ENCODE measurements at regions not wholly inside any gene's neighbourhood (a gene's known extent, or its start where the extent isn't known, plus 50 kb on each side); places are given as distances from the start of the nearest gene placed in this dataset.
"Not testable (repeated sequence)": the region's sequence is repeated elsewhere in the genome, so short reads cannot be mapped to it uniquely, and the experiment has no call there.

DNA sequence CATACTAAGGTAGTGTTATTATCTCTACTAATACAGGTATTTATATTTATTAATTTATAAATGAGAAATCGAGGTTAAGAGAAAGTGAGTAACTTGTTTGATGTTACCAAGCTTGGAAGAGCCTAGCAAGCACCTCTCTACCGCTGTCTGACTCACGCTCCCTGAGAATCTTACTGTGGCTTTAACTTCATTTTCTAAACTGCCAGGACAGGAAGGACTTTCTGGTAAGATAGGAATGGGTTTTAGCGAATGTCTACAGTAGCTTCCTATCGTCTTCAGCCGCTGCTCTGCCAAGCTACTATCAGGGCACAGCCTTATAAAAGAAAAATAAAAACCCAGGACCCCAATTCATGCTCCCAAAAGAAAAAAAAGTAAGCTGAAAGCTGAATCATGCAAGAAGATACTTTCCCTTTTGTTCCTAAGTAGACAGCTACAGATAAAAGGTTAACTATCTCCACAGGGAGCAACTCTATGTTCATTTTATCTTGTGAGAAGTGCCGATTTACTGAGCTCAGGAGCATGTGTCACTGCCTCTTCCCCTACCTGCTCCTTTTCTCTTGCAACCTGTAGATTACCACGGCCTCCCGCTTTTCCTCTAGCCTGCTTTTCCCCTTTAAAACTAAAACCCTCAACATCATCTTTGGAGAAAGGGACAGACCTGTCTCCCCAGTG, 60.2 kb downstream of the THNSL1 start:
- no peak for DNase-seq (ENCODE audit: low read depth in 4 of 4, low spot score in 2 of 4)

DNA sequence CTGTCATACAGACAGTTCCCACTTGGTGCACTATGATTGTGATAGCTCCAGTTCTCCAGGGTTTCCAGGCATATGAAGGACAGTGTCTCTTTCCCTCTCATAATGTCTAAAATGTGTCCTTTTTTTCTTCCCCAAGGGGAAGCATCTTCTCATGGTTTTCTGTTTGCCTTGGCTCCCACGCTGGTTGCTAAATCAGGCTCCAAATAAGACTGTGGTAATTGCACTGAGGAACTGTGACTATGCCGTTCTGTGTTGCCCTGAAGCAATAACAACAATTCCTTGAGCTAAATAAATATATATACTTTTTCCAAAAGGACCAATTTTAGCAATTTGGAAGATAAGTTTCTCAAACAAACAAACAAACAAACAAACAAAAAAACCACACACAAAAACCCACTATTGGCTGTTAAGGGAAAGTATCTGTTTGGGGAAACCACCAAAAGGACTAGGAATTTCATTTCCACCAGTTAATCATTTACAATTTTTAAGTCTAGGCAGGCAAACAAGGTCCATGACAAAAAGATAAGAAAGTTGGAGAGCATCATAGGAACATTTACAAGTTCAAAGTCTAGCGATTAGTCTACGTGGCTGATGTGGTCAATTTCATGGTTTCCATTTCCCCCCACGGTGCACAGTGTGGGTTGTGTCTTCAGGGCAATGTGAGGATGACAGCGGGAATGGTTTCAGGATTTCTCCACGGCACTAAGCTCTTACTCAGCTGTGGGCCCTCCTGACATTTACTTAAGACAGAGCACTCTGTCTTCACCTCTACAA, 62.4 kb downstream of the THNSL1 start:
- DNase-seq (ENCODE audit: low read depth in 4 of 4, low spot score in 2 of 4): no peak

DNA sequence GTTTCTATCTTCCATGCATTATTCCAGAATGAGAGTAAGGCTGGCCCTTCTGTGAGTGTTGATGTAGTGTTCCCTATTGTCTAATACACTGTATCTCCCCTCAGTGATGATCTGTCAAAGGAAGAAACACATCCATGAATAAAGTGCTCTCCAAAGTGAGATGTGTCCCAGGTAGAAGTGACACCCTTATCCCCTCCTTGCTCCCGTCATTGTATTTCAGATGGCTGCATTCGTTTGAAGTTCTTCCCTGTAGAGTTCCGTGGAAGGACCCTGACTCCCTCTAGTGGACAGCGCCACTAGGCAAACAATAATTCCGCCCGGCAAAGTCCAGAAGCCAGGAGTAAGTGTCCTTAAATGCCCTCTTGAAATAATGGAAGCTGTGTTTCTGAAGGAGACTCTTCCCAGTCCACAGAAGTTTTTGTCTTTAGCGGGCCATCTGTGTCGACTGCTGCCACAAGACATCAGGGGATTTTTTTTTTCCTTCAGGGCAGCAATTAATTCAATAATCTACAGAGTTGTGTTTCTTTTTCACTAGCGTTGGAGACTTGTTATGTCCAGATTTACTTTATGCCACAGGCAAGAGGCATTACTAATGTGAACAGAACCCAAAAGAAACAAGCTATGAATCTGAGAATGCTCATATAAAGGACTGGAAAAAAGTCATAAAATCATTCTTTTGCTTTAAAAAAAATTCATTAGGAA, 64.6 kb downstream of the THNSL1 start:
- peak; percentile 67 to 84 (median 72) for DNase-seq (ENCODE audit: low read depth in 4 of 4, low spot score in 2 of 4)

DNA sequence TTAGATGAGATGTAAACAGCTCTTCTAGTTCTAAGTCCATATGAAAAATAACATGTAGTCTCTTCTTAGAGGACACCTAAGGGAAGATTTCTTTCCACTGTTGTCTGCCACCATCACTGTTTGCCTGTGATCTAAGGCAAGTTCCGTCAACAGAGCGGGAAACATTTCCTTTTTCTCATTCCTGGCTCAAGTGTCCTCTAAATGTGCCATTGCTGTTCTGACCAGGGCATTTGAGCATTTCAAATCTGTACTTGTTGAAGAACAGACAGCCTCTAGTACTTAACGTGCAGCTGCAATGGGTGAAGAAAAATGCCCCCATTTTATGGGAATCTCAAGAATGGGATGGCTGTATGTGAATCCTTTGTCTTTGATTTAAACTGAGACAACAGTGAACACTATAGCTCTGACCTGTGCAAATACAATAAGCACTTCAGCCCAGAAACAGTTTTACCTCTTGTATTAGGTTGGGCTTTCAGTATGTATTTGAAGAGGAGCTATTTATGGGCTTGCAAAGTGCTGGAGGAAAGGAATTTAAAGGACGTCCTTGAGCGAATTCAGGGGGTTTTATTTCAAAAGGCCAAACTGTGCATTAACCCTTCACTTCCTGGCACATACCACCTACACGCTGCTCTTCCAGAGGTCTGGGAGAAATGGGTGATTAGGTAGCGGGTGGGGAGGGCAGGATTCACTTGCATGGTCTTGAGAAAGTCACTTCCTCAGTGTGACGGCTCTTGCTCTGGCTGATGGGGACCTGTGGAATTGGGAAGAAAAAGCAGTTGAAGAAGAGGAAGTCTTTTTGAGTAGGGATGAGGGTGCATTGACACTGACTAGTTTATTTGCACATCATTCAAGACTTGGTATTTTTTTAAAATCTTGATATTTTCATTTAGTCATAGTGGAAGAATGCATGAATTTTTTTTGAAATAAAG, 66.1 kb downstream of the THNSL1 start:
- DNase-seq (ENCODE audit: low read depth in 4 of 4, low spot score in 2 of 4): no peak

DNA sequence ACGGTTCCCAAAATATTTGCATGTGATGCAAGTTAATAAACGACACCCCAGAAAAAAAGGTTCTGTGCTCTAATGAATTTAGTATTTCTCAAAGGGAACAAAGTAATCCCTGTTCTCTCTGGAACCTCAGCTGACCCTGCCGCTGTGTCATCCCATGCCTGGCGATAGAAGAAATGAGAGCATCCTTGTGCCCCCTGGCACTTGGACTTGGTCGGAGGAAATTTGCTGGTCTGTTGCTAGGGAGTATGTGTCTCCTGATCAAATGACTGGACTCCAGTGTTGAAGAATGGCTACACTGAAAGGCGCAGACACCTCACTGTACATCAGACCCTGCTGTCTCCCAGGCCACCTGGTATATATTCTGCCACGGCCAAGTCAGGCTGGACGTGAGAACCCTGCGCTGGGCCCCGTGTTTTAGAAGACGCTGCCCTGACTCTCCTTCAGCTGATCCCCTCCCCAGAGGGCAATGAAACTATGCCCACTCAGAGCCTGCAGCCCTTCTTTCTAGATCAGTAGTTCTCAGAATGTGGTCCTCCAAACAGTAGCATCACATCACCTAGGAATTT, 67.2 kb downstream of the THNSL1 start:
- no peak for DNase-seq (ENCODE audit: low read depth in 4 of 4, low spot score in 2 of 4)

DNA sequence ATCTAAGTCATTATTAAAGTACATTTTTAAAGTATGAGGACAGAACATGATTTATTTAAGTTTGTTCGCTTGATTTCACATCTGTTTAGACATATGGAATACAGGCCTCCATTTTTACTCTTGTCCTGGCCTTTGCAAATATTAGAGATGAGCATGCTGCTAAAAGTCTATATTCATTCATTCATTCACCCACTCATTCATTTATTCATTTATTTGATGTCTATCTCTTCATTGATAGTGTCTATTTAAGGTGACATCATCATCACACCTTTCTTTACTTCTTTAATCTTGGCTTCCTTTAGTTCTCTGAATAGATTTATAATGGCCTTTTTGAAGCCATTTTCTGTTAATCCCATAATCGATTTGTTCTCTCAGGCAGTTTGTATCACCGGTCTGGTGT, 68.0 kb downstream of the THNSL1 start:
- no peak for DNase-seq (ENCODE audit: low read depth in 4 of 4, low spot score in 2 of 4)

DNA sequence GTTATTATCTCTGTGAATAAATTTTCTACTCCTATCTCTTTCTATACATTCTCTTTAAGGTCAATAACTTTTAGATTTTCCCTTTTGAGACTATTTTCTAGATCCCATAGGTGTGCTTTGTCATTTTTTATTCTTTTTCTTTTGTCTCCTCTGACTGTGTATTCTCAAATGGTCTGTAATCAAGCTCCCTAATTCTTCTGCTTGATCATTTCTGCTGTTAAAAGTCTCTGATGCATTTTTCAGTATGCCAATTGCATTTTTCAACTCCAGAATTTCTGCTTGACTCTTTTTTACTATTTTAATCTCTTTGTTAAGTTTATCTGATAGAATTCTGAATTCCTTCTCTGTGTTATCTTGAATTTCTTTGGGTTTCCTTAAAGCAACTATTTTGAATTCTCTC, 78.2 kb downstream of the THNSL1 start:
- no peak for DNase-seq (ENCODE audit: low read depth in 4 of 4, low spot score in 2 of 4)

DNA sequence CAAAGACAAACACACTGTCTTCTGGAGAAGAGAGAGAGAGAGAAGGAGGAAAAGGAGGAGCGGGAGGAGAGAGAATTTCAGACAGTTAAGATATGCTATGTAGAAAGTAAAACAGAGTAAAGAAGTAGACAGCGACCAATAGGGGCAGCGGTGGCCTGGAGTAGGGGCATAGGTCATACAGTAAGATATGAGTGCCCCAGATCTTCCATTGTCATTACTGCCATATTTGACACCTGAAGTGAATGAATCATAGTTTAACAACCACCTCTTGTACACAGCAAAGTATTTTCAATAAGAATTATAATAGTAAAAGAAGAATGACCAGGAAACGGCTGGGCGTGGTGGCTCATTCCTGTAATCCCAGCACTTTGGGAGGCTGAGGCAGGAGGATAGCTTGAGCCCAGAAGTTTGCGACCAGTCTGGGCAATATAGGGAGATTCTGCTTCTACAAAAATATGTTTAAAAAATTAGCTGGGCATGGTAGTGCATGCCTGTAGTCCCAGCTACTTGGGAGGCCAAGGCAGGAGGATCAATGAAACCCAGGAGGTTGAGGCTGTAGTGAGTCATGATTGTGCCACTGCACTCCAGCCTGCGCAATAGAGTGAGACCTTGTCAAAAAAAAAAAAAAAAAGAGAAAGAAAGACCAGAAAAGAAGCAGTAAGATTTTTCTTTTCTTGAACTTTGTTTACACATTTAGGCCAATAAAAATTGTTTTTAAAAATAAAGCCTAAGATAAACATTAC, 77.0 kb upstream of the GPR158 start:
- no peak for DNase-seq (ENCODE audit: low read depth in 4 of 4, low spot score in 2 of 4)

DNA sequence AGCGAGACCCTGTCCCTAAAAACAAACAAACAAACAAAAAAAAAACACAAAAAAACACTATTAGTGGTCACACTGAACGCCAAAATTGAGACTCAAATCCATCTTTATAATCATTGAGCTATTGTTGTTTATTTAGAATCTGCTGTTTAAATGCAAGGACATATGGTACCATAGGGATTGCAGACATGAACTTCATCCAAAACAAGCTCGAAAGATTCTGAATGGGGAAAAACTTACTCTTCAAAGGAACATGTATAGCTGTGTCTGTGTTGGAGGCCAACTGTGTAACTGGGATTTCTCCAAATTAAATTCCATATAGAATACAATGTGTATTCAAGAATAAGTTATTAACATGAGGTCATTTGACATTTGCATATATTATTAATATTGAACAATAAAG, 74.7 kb upstream of the GPR158 start:
- DNase-seq (ENCODE audit: low read depth in 4 of 4, low spot score in 2 of 4): no peak

DNA sequence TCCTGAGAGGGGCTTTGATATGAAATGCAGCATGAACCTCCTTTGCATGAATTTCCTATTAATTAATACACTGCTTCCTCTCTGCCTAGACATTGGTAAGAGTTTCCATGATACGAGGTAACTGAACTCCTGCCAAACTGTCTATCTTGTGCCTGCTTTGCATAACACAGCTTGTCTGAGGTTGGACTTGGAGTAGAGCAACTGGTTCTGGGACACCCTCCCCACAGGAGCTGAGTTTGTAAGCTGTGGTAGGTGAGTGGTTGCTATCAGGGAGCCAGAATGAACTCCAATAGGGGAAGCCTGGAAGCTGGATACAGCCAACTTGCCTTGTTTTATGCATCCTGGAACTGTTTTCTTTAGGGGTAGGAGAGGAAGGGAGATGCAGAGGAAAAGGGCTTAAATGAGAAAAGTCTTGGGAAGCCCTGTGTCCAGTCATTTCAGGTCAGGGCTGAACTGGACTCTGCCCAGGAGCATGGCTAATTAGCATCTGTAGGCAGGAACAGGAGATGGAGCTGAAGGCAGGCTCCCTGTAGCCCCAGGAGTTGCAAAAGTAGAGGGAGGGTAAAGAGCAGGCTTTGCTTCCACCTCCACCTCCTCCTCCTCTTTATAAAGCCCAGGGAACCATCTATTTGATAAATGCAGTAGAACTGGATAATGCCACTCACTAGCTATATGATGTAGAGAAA, 73.2 kb upstream of the GPR158 start:
- DNase-seq (ENCODE audit: low read depth in 4 of 4, low spot score in 2 of 4): no peak

DNA sequence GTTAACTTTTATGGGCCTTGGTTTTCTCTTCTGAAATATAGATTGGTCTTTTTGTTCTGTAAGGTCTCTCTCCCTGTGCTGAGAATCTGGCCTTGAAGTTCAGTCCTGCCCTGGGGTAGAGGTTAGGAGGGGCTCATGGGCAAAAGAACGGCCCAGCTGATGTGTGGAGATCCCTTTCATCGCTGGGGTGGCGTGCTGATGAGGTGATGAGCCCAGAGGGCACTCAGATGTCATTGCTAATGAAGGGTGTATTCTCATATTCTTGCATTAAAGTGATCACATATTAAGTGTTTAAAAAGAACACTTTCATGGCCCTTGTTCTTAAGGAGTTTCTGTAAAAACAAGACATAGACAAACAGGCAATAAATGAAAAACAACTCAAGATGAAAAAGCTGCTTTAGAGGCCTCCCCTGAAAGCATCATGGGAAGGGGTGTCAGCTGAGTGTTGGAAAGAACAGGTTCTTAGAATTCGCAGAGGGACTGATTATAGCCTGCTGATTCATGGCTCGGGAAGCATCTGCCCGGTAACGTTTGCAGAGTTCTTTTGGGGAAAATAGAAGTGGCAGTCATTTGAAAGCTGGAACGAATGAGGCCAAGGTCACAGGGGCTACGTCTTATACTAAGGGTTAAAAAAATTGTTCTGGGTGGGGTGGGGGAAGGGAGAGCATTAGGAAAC, 72.5 kb upstream of the GPR158 start:
- no peak for DNase-seq (ENCODE audit: low read depth in 4 of 4, low spot score in 2 of 4)

DNA sequence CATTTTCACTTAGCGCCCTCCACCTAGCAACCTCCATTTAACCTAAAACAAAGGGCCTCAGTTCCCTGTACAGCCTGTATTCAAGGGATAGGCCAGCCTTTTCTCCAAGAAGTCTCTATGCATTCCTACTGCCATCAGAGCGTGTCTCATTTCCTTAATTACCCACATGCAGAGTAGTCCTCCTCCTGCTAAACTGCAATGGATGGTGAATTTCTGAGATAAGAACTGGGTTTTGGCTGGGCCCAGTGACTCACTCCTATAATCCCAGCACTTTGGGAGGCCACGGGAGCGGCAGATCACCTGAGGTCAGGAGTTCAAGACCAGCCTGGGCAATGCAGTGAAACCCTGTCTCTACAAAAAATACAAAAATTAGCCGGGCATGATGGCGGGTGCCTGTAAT, 71.1 kb upstream of the GPR158 start:
- no peak for DNase-seq (ENCODE audit: low read depth in 4 of 4, low spot score in 2 of 4)

DNA sequence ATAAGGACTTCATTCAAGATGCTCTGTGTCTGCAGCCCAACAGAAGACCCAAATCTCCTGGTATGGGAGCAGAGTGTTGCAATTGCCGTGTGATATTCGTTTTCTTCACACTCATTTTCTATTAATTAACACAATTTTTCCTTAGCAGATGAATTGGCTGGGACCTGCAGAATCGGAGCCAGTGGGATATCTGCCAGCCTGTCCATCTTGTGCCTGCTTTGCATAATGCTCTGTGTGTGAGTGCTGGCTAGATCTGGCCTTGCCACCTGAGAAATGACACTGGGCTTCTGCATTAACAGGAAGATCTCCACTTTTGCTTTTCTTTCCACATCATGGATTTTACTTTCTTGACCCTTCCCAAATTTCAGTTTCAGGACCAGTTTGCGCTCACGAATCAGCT, 70.4 kb upstream of the GPR158 start:
- DNase-seq (ENCODE audit: low read depth in 4 of 4, low spot score in 2 of 4): no peak

DNA sequence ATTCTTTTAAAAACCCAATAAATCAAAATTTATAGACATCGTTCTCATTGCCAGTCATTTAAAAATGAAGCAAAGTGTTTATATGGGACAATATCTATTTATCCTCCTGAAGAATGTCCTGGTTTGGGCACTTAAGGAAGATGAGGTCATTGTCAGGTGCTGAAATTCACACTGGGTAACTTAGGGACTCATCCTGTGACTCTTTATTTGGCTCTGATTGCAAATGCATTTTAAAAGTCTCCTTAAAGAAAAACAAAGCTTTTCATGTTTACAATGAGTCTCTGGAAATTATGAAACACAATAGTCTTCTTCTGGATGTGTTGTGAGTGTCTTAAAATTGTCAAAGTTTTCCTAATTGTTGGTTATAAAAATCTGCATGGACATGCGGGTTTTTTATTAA, 69.5 kb upstream of the GPR158 start:
- no peak for DNase-seq (ENCODE audit: low read depth in 4 of 4, low spot score in 2 of 4)

DNA sequence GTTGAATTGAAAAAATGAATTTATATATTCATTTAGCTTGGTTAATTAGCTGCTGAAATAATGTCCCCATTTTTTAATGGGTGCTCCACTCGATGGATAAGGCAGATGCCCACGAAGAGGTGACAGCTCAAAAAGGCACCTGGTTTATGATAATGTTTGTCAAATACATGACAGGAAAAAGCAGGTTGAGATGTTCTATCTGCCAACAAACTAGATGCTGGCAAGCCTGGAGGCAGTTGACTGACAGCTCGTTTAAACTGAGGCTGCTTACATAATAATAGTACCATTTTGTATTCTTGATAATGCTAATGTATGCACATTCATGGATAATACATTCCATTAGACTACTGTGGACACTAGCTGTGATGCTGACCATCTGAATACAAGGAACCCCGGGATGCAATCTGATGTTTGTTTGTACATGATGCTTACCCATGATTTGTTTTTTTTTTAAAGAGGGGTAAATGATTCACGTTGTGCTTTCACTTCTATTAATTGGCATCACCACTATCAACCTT, 69.0 kb upstream of the GPR158 start:
- no peak for DNase-seq (ENCODE audit: low read depth in 4 of 4, low spot score in 2 of 4)

DNA sequence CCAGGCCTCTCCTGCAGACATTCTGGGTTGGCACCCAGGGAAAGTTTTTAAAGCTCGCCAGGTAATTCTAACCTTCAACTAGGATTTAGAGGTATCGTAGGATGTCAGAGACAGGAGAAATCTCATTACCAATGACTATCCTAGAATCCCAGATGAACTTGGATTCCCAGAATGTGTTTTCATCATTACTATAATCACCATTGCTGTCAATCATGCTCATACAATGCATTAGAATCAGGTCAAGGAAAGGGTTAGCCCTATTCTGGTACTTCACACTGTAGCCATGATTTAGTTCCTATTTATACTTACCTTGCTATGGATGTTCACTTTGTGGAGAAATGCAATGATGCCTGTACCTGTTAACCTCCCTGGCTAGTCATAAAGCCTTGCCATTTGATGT, 67.0 kb upstream of the GPR158 start:
- DNase-seq (ENCODE audit: low read depth in 4 of 4, low spot score in 2 of 4): no peak

DNA sequence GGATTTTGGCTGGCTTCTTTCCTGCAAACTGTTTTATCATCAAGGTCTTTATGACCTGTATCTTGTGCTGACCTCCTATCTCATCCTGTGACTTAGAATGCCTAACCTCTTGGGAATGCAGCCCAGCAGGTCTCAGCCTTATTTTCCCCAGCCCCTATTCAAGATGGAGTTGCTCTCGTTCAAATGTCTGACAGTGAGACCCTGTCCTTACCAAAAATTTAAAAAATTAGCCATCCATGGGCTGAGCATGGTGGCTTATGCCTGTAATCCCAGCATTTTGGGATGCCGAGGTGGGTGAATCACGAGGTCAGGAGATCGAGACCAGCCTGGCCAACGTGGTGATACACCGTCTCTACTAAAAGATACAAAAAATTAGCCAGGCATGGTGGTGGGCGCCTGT, 64.9 kb upstream of the GPR158 start:
- not testable (repeated sequence) for DNase-seq (ENCODE audit: low read depth in 4 of 4, low spot score in 2 of 4)

DNA sequence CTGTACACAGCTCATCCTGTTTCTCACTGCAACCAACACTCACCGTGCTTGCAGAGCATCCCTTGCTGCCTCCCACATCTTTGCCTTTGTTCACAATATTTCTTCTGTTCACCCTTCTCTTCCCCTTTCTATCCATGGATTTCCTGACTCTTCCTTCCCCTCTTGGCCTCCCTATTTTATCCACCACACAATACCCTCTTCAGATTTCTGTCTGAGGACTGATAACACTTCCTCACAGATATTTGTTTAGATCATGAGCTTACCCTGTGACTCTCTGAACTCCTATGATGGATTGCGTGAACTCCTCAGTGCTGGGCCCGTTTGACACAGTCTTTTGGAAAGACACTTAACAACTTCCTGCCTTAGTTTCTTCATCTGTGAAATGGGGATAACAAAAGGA, 62.8 kb upstream of the GPR158 start:
- no peak for DNase-seq (ENCODE audit: low read depth in 4 of 4, low spot score in 2 of 4)
